Kidney (tissue), 13 donors: ENCODE measurements at regions not wholly inside any gene's neighbourhood (a gene's known extent, or its start where the extent isn't known, plus 50 kb on each side); places are given as distances from the start of the nearest gene placed in this dataset.

Experiments used
- DNase-seq, 5 donors: peaks; one replicate each; pipeline ENCODE4 v3.0.0-alpha.2; 2013 to 2020
- FAIRE-seq: peaks from 2 replicates; lab custom pipeline; 2012; peaks lifted over from hg19 to GRCh38; lab: Jason Lieb, UNC
- H3K27ac ChIP-seq, 2 donors: one replicate each; pipeline ENCODE4 v1.7.0; 2013; ENCODE audit warnings: low read depth in 2 of 2, low read length in 2 of 2, inconsistent platforms in 1 of 2
- H3K27me3 ChIP-seq: one replicate; pipeline ENCODE4 v1.7.1; 2013; ENCODE audit warnings: low read length, inconsistent platforms; ENCODE audit not compliant: control insufficient read depth, insufficient read depth
- H3K36me3 ChIP-seq, 3 donors: one replicate each; pipeline versions ENCODE4 v1.7.0 to v1.7.1; 2013; ENCODE audit warnings: low read length in 3 of 3, control low read depth in 1 of 3, inconsistent platforms in 1 of 3; ENCODE audit not compliant: insufficient read depth in 3 of 3, control insufficient read depth in 2 of 3
- H3K4me1 ChIP-seq, 3 donors: one replicate each; pipeline versions ENCODE4 v1.7.0 to v1.7.1; 2013; ENCODE audit warnings: low read length in 3 of 3, inconsistent platforms in 1 of 3, low read depth in 1 of 3; ENCODE audit not compliant: control insufficient read depth in 2 of 3, insufficient read depth in 2 of 3
- H3K4me3 ChIP-seq, 3 donors: one replicate each; pipeline versions ENCODE4 v1.7.0 to v1.8.1; 2013; ENCODE audit warnings: low read length in 3 of 3, control low read depth in 1 of 3, inconsistent platforms in 1 of 3
- H3K9ac ChIP-seq, 3 donors: one replicate each; pipeline versions ENCODE4 v1.7.0 to v1.7.1; 2013; ENCODE audit warnings: low read length in 3 of 3, control low read depth in 1 of 3, inconsistent platforms in 1 of 3
- H3K9me3 ChIP-seq, 3 donors: one replicate each; pipeline versions ENCODE4 v1.7.0 to v1.7.1; 2013; ENCODE audit warnings: low read length in 3 of 3, control low read depth in 1 of 3, inconsistent platforms in 1 of 3; ENCODE audit not compliant: control insufficient read depth in 2 of 3, insufficient read depth in 1 of 3
- intact Hi-C: fragments of 100-400 bp; cut with DNase I; formaldehyde crosslinking; loops from one replicate; pipeline ENCODE4 v1.11.1; 2022
- TF ChIP-seq, protein P1 (sequence below): IDR thresholded peaks from 3 replicates; pipeline ENCODE4 v1.5.1; 2012; ENCODE audit warnings: mild to moderate bottlenecking, moderate library complexity, borderline replicate concordance; ENCODE audit not compliant: insufficient read depth; ENCODE audit errors: extremely low read depth
- donor health status: control.
- donor health status: control.
- donor health status: control.
- donor health status: control.
- donor health status: control.
- donor health status: DM: yes; HTN: yes; CAD: no.
- donor health status: Normal renal cell carcinoma (clear cell type).

DNA sequence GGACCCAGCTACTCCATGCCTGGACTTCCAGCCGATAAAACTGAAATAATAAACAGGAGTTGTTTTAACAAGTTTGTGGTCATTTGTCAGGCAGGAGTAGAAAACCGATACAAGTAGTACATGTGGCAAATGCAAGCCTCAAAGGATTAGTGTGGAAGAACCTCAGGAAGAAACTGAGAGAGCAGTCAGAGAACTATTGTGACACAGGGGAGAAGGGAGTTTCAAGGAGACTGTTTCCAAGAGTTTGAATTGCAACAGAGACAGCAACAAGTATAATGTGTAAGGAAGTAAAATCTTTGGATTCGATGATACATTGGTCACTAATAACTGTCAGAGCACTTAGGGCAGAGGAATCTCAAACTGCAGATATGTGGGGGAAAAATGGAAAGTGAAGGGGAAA is 450.6 kb upstream of the ARHGEF26 start:
- no peaks in the 10 kb centered on the region for H3K36me3 ChIP-seq

DNA sequence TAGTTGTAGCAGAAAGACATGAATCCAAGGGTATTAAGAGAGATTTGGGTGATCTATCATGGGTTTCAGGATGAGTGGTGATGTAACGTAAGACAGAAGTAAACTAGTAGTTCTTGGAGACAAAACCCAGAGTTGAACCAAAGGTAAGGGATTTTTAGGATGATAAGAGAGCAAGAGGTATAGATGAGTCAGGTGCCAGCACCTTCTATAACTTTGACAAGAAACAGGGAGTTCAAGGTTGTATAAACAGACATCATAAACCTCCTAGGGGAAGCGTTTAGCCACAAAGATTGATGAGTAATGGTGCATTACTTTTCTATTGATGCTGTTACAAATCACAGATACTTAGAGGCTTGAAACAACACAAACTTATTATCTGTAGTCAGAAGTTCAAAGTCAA is 447.3 kb upstream of the ARHGEF26 start:
- Histone ChIP-seq H3K27ac (no peak overlapping the region), H3K27me3 (no peaks in the 10 kb centered on the region), H3K4me3 (no peak overlapping the region), H3K4me1 (no peaks in the 10 kb centered on the region), H3K9me3 (no peaks in the 10 kb centered on the region), H3K36me3 (no peaks in the 10 kb centered on the region), H3K9ac (no peak overlapping the region)
- TF ChIP-seq, protein P1, sequence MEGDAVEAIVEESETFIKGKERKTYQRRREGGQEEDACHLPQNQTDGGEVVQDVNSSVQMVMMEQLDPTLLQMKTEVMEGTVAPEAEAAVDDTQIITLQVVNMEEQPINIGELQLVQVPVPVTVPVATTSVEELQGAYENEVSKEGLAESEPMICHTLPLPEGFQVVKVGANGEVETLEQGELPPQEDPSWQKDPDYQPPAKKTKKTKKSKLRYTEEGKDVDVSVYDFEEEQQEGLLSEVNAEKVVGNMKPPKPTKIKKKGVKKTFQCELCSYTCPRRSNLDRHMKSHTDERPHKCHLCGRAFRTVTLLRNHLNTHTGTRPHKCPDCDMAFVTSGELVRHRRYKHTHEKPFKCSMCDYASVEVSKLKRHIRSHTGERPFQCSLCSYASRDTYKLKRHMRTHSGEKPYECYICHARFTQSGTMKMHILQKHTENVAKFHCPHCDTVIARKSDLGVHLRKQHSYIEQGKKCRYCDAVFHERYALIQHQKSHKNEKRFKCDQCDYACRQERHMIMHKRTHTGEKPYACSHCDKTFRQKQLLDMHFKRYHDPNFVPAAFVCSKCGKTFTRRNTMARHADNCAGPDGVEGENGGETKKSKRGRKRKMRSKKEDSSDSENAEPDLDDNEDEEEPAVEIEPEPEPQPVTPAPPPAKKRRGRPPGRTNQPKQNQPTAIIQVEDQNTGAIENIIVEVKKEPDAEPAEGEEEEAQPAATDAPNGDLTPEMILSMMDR = no peak
- intact Hi-C loops = no loop called here
- no peak for FAIRE-seq
- DNase-seq = no peak

More for the DNA sequence above, 450.6 kb upstream of the ARHGEF26 start:
- DNase-seq = no peak
- no peak for FAIRE-seq
- Histone ChIP-seq H3K4me3 (no peak overlapping the region), H3K9ac (no peak overlapping the region), H3K4me1 (no peaks in the 10 kb centered on the region), H3K27ac (no peak overlapping the region), H3K27me3 (no peaks in the 10 kb centered on the region), H3K9me3 (no peaks in the 10 kb centered on the region)
- intact Hi-C loops = no loop called here
- TF ChIP-seq, protein P1 = no peak

DNA sequence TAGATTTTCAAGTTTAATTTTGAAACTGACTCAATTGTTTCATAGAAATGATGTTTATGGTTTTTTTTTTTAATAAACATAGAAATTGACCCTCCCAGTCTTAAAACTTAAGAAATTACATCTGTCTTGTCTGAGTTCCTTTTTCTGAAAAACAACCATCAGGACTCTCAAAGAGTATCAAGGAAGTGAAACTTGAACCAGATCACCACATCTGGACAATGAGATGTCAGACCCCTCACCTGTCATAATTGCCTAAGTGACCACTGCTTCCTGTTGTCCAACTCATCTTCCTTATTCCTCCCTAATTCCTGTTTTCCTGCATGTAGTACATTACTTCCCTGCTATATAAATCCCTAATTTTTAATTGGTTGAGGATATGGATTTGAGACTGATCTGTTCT is 441.5 kb upstream of the ARHGEF26 start:
- Histone ChIP-seq H3K9me3 (no peaks in the 10 kb centered on the region), H3K4me3 (no peak overlapping the region), H3K27ac (no peak overlapping the region), H3K27me3 (no peaks in the 10 kb centered on the region), H3K9ac (no peak overlapping the region), H3K4me1 (no peaks in the 10 kb centered on the region), H3K36me3 (no peaks in the 10 kb centered on the region)
- TF ChIP-seq, protein P1 = no peak
- intact Hi-C loops = no loop called here
- FAIRE-seq = no peak
- DNase-seq = no peak

DNA sequence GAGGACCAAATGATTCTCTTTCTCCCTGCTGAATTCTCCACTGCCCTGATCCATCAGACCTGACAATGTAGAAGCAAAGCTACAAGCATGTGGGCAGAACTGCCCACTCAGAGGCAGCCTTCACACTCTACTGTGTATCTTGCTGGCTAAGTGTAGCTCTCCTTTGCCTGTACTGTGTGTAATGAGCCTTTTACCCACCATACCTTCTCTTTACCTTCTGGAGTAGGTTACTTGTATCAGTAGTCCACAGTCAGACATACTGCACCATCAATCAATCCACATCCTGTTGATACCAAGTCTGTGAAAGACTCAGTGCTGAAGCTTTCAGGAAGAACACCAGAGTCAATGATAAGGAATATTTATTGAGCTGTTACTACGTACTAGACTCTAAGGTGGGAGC is 440.7 kb upstream of the ARHGEF26 start:
- no peak for FAIRE-seq
- no peaks in the 10 kb centered on the region for H3K36me3 ChIP-seq
- DNase-seq = no peak
- H3K27ac ChIP-seq = no peak overlapping the region
- no peak overlapping the region for H3K4me3 ChIP-seq
- intact Hi-C loops = no loop called here
- no peaks in the 10 kb centered on the region for H3K9me3 ChIP-seq
- H3K27me3 ChIP-seq = no peaks in the 10 kb centered on the region
- TF ChIP-seq, protein P1 = no peak
- no peak overlapping the region for H3K9ac ChIP-seq
- no peaks in the 10 kb centered on the region for H3K4me1 ChIP-seq
